ENCODE measurements at regions not wholly inside any gene's neighbourhood (a gene's known extent, or its start where the extent isn't known, plus 50 kb on each side); places are given as distances from the start of the nearest gene placed in this dataset.

DNA sequence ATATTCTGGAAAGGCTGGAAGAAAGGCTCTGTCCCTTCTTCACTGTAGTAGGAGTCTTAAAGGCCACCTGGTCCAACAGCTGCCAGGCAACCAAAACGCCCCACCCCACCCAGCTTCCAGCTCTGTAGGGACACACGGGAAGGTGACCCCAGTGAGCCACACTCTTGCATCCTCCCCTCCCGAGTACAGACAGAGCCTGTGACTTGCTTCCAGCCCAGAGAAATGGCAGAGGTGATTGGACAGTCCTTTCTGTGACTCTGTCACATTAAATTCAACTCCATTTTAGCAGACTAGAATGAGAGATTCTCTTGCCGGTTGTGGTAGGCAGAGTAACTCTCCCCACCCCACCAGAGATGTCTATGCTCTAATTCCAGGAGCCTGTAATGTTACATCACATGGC lies 226.2 kb upstream of the ARID1B start:
- TF ChIP-seq, protein P1, sequence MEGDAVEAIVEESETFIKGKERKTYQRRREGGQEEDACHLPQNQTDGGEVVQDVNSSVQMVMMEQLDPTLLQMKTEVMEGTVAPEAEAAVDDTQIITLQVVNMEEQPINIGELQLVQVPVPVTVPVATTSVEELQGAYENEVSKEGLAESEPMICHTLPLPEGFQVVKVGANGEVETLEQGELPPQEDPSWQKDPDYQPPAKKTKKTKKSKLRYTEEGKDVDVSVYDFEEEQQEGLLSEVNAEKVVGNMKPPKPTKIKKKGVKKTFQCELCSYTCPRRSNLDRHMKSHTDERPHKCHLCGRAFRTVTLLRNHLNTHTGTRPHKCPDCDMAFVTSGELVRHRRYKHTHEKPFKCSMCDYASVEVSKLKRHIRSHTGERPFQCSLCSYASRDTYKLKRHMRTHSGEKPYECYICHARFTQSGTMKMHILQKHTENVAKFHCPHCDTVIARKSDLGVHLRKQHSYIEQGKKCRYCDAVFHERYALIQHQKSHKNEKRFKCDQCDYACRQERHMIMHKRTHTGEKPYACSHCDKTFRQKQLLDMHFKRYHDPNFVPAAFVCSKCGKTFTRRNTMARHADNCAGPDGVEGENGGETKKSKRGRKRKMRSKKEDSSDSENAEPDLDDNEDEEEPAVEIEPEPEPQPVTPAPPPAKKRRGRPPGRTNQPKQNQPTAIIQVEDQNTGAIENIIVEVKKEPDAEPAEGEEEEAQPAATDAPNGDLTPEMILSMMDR (IDR thresholded peaks at IDR 0.05; ENCODE audit: low read depth, low read length): no peak
- no peaks in the 10 kb centered on the region for H3K27me3 ChIP-seq
- H3K4me3 ChIP-seq (ENCODE audit: low read depth, low read length): no peak overlapping the region
- no peak for DNase-seq
- H3K4me1 ChIP-seq: no peaks in the 10 kb centered on the region
- H3K36me3 ChIP-seq: no peaks in the 10 kb centered on the region
- H3K9me3 ChIP-seq: no peaks in the 10 kb centered on the region

DNA sequence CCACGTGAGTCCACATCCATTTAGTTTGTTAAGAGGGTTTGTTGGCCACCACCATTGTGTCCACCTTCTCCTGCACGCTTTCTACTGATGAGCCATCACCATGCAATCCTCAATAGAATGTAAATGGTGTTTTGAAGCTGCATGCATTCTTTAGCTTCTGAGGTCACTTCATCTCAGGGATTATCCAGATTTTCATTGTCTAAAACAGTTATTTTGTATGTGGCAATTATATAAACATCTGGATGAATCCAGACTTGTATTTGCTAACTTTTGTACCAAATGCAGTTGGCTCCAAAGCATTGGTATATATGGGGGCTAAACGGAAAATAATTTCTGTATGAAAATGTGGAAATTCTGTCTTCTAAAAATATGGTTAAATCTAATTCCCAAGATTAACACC lies 231.2 kb upstream of the ARID1B start:
- Histone ChIP-seq H3K4me3 (ENCODE audit: low read depth, low read length) (no peak overlapping the region), H3K36me3 (no peaks in the 10 kb centered on the region), H3K27me3 (no peaks in the 10 kb centered on the region), H3K9me3 (no peaks in the 10 kb centered on the region), H3K4me1 (no peaks in the 10 kb centered on the region)
- TF ChIP-seq, protein P1 (IDR thresholded peaks at IDR 0.05; ENCODE audit: low read depth, low read length): no peak
- no peak for DNase-seq

DNA sequence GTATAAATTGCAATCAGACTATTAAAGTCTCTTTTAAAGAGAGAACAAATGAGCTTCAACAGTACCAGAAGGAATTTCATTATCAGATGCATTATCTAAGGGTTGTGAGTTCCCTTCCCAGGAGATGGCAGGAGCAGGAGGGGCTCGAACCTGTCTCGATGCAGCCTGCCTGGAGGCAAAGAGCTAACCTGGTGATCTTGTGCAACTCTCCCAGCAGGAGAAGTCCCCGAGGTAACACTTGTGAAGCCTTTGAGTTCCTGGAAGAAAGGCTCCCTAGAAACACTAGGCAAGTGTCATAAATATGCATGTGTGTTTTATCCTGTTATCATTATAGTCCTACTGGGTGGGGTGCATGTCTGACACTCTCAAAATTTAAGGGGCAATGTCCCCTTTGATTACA lies 232.2 kb upstream of the ARID1B start:
- DNase-seq: no peak
- TF ChIP-seq, protein P1 (IDR thresholded peaks at IDR 0.05; ENCODE audit: low read depth, low read length): no peak
- Histone ChIP-seq H3K27me3 (no peaks in the 10 kb centered on the region), H3K9me3 (no peaks in the 10 kb centered on the region), H3K4me3 (ENCODE audit: low read depth, low read length) (no peak overlapping the region), H3K36me3 (no peaks in the 10 kb centered on the region), H3K4me1 (no peaks in the 10 kb centered on the region)

DNA sequence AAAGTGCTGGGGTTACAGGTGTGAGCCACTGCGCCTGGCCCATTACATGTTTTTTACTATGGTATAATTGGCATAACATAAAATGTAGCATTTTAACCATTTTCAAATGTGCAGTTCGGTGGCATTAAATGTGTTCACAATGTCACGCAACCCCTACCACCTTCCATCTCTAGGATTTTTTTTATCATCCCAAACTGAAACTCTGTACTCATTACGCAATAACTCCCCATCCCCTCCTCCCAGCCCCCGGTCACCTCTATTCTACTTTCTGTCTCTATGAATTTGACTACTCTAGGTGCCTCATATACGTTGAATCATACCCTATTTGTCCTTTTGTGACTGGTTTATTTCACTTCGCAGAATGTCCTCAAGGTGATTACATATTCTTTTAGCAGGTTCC lies 233.1 kb upstream of the ARID1B start:
- Histone ChIP-seq H3K27me3 (no peaks in the 10 kb centered on the region), H3K9me3 (no peaks in the 10 kb centered on the region), H3K4me1 (no peaks in the 10 kb centered on the region), H3K4me3 (ENCODE audit: low read depth, low read length) (no peak overlapping the region), H3K36me3 (no peaks in the 10 kb centered on the region)
- no peak for DNase-seq
- TF ChIP-seq, protein P1 (IDR thresholded peaks at IDR 0.05; ENCODE audit: low read depth, low read length): no peak

DNA sequence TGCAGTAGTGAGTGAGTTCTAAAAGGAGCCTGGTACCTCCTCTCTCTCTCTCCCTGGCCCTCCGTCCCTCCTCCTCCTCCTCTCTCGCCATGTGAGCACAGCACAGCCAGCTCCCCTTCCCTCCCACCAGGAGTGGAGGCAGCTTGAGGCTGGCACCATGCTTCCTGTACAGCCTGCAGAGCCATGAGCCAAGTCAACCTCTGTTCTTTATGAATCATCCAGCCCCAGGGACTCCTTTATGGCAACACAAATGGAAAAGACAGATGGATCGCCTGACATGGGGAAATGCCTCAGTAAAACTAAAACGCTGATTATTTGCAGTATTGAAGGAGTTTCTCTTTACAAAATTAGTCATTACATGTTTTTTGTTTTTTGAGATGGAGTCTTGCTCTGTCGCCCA lies 233.7 kb upstream of the ARID1B start:
- DNase-seq: no peak
- no peaks in the 10 kb centered on the region for H3K4me1 ChIP-seq

DNA sequence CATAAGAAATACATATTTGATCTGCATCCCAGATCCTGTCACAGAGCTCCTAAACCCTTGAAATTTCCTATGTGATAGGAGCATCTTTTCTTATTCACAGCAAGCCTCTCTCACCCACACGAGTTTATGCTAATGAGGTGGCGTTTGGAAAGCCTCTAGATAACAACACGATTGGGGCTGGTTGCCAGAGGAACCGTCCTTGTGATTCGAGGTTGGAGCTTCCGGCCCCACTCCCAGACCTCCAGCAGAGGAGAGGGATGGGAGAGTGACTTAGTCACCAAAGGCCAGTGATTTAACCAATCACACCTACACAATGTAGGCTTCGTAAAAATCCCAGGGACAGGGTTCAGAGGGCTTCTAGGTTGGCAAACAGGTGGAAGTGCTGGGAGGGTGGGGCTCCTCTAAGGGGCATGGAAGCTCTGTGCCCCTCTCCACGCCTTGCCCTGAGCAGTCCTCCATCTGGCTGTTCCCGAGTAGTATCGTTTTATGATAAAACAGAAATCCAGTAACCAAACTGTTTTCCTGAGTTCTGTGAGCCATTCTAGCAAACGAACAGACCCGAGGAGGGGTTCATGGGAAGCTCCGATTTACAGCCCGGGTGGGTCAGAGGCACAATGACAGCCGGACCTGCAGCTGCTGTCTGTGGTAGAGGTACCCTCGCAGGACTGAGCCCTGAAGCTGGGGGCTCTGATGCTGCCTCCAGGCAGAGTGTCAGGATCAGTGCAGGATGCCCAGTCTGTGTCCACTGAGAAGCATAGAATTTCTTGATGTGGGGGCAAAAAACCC lies 238.1 kb upstream of the ARID1B start:
- no peak for DNase-seq
- no peaks in the 10 kb centered on the region for H3K9me3 ChIP-seq
- no peaks in the 10 kb centered on the region for H3K27me3 ChIP-seq
- TF ChIP-seq, protein P1 (IDR thresholded peaks at IDR 0.05; ENCODE audit: low read depth, low read length): no peak
- no peaks in the 10 kb centered on the region for H3K36me3 ChIP-seq
- no peaks in the 10 kb centered on the region for H3K4me1 ChIP-seq
- no peak overlapping the region for H3K4me3 ChIP-seq (ENCODE audit: low read depth, low read length)

More for the DNA sequence above, 233.7 kb upstream of the ARID1B start:
- Histone ChIP-seq H3K9me3 (no peaks in the 10 kb centered on the region), H3K36me3 (no peaks in the 10 kb centered on the region), H3K4me3 (ENCODE audit: low read depth, low read length) (no peak overlapping the region), H3K27me3 (no peaks in the 10 kb centered on the region)
- TF ChIP-seq, protein P1 (IDR thresholded peaks at IDR 0.05; ENCODE audit: low read depth, low read length): no peak

Measured in BE2C (cell line).